B cell (primary cell): ENCODE measurements at regions not wholly inside any gene's neighbourhood (a gene's known extent, or its start where the extent isn't known, plus 50 kb on each side); places are given as distances from the start of the nearest gene placed in this dataset.

Source experiments
- EZH2 ChIP-seq: IDR thresholded peaks from 2 replicates; pipeline ENCODE4 v1.6.1; 2012; ENCODE audit warnings: borderline replicate concordance, low read depth, mild to moderate bottlenecking, moderate library complexity, low read length; ENCODE audit not compliant: insufficient read depth, poor library complexity, severe bottlenecking
- TF ChIP-seq, protein P1 (sequence below): fragments of 200-600 bp; IDR thresholded peaks from one replicate; pipeline ENCODE4 v1.8.0; 2022; ENCODE audit warnings: antibody characterized with exemption, mild to moderate bottlenecking

DNA sequence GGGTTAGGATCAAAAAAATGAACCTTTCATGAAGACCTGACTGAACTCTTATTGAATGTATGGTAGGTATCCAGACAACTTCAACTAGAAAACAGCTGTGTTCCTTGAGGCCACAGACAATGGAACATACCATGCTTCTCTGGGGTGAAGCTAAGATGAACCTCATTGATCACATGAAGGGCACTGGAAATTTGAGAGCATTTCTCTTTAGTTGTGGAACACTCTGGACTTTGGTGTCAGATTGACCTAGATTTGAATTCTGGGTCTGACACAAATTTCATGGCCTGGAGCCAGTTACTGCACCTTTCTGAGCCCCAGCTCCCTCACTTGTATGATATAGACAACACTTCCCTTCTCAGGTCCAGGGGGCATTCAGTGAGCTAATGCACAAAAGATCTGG is 411.2 kb upstream of the ID2 start:
- TF ChIP-seq, protein P1, sequence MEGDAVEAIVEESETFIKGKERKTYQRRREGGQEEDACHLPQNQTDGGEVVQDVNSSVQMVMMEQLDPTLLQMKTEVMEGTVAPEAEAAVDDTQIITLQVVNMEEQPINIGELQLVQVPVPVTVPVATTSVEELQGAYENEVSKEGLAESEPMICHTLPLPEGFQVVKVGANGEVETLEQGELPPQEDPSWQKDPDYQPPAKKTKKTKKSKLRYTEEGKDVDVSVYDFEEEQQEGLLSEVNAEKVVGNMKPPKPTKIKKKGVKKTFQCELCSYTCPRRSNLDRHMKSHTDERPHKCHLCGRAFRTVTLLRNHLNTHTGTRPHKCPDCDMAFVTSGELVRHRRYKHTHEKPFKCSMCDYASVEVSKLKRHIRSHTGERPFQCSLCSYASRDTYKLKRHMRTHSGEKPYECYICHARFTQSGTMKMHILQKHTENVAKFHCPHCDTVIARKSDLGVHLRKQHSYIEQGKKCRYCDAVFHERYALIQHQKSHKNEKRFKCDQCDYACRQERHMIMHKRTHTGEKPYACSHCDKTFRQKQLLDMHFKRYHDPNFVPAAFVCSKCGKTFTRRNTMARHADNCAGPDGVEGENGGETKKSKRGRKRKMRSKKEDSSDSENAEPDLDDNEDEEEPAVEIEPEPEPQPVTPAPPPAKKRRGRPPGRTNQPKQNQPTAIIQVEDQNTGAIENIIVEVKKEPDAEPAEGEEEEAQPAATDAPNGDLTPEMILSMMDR: no peak
- no peak for TF ChIP-seq EZH2
